Keratinocyte (primary cell): ENCODE measurements at regions not wholly inside any gene's neighbourhood (a gene's known extent, or its start where the extent isn't known, plus 50 kb on each side); places are given as distances from the start of the nearest gene placed in this dataset.

Experiments
- DNase-seq: peaks from one replicate; pipeline ENCODE4 v3.0.0-alpha.2; 2011; ENCODE audit warnings: low read depth, missing footprints, low spot score
- FAIRE-seq: peaks from 2 replicates; lab custom pipeline; 2011; peaks lifted over from hg19 to GRCh38; lab: Jason Lieb, UNC
- H2AFZ ChIP-seq: 2 replicates; pipeline ENCODE4 v1.6.0; 2012; ENCODE audit warnings: low read length, control low read depth, inconsistent platforms; ENCODE audit not compliant: control insufficient read depth
- H3K27ac ChIP-seq: 2 replicates; pipeline ENCODE4 v1.5.1; 2011; ENCODE audit warnings: low read length; ENCODE audit not compliant: control insufficient read depth, insufficient read depth
- H3K27me3 ChIP-seq: 3 replicates; pipeline ENCODE4 v1.6.0; 2011; ENCODE audit warnings: low read length; ENCODE audit not compliant: control insufficient read depth, insufficient read depth; ENCODE audit errors: extremely low read depth
- H3K36me3 ChIP-seq, 2 experiments: 2 replicates in 1 of 2; 3 replicates in 1 of 2; pipeline ENCODE4 v1.5.1; 2011; ENCODE audit warnings: low read length in 2 of 2, mild to moderate bottlenecking in 1 of 2; ENCODE audit not compliant: control insufficient read depth in 2 of 2, insufficient read depth in 2 of 2; ENCODE audit errors: extremely low read depth in 1 of 2
- H3K4me1 ChIP-seq: 3 replicates; pipeline ENCODE4 v1.5.1; 2011; ENCODE audit warnings: low read length; ENCODE audit not compliant: control insufficient read depth, insufficient read depth; ENCODE audit errors: extremely low read depth
- H3K4me2 ChIP-seq: 3 replicates; pipeline ENCODE4 v1.6.0; 2011; ENCODE audit warnings: low read depth, low read length; ENCODE audit not compliant: control insufficient read depth, insufficient read depth; ENCODE audit errors: extremely low read depth
- H3K4me3 ChIP-seq, 3 experiments: fragments of 200-600 bp in 1 of 3; sonication (generic) in 1 of 3; 2 replicates in 2 of 3; 3 replicates in 1 of 3; pipeline ENCODE4 v1.5.1; 2011 to 2016; ENCODE audit warnings: low read length in 3 of 3, mild to moderate bottlenecking in 3 of 3, control low read depth in 2 of 3, inconsistent platforms in 1 of 3, low read depth in 1 of 3, mixed read lengths in 1 of 3, mixed run types in 1 of 3, moderate library complexity in 1 of 3; ENCODE audit not compliant: control insufficient read depth in 2 of 3, insufficient read depth in 2 of 3; ENCODE audit errors: extremely low read depth in 1 of 3
- H3K79me2 ChIP-seq: 2 replicates; pipeline ENCODE4 v1.6.0; 2012; ENCODE audit warnings: low read length; ENCODE audit not compliant: control insufficient read depth, insufficient read depth
- H3K9ac ChIP-seq: 3 replicates; pipeline ENCODE4 v1.6.0; 2011; ENCODE audit warnings: low read length; ENCODE audit not compliant: control insufficient read depth, insufficient read depth; ENCODE audit errors: extremely low read depth
- H3K9me1 ChIP-seq: 3 replicates; pipeline ENCODE4 v1.6.0; 2011; ENCODE audit warnings: low read length; ENCODE audit not compliant: control insufficient read depth, insufficient read depth; ENCODE audit errors: extremely low read depth
- H3K9me3 ChIP-seq: 2 replicates; pipeline ENCODE4 v1.5.1; 2012; ENCODE audit warnings: low read depth, low read length; ENCODE audit not compliant: control insufficient read depth
- H4K20me1 ChIP-seq: 3 replicates; pipeline ENCODE4 v1.6.0; 2011; ENCODE audit warnings: low read length; ENCODE audit not compliant: control insufficient read depth, insufficient read depth; ENCODE audit errors: extremely low read depth
- CTCF ChIP-seq, 3 experiments: IDR thresholded peaks in 1 of 3; conservative IDR thresholded peaks in 1 of 3; optimal IDR thresholded peaks in 1 of 3; 2 replicates in 2 of 3; 3 replicates in 1 of 3; pipeline versions ENCODE3 to v1.5.1; 2011; ENCODE audit warnings: low read length in 3 of 3, mild to moderate bottlenecking in 3 of 3, moderate library complexity in 2 of 3, control low read depth in 1 of 3, inconsistent platforms in 1 of 3; ENCODE audit not compliant: insufficient read depth in 2 of 3; ENCODE audit errors: extremely low read depth in 1 of 3
- EZH2 ChIP-seq: IDR thresholded peaks from one replicate; pipeline ENCODE4 v1.6.1; 2012; ENCODE audit warnings: inconsistent platforms, mild to moderate bottlenecking, low read length, moderate library complexity
- dilution Hi-C: fragments of 300-500 bp; cut with MboI; formaldehyde crosslinking; loops from one replicate; pipeline ENCODE4 v1.7.0; 2020; ENCODE audit warnings: low sequenced_read_pairs; ENCODE audit not compliant: extremely low pct_ligation_motif_present

DNA sequence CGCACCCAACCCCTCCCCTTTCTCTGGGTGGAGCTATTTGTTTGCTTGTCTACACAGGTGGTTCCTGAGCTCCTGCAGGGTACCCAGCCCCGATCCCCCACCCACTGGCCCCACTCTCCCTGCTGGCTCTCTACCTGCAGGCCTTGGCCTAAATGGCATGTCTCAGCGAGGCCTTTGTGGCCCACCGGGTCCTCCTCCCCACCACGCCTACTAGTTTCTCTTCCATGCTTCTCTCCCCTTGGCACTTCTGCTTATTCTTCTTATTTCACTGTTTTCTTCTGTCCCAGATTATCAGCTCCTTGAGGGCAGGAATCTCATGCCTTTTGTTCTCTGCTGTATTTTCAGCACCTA is 57.4 kb upstream of the ZNF536 start:
- Histone ChIP-seq H3K27me3 (no peaks in the 10 kb centered on the region), H3K4me2 (no peak overlapping the region), H3K36me3 (no peaks in the 10 kb centered on the region), H2AFZ (no peak overlapping the region), H3K9me3 (peaks cover 5% of the 10 kb centered on the region), H3K79me2 (no peaks in the 10 kb centered on the region), H3K27ac (no peak overlapping the region), H3K9me1 (no peaks in the 10 kb centered on the region), H3K4me3 (no peak overlapping the region), H3K9ac (no peak overlapping the region), H4K20me1 (no peaks in the 10 kb centered on the region), H3K4me1 (no peaks in the 10 kb centered on the region)
- TF ChIP-seq EZH2 = no peak
- no peak for TF ChIP-seq CTCF (optimal IDR thresholded peaks at IDR 0.05 in 1 of 3, IDR thresholded peaks at IDR 0.05 in 1 of 3, conservative IDR thresholded peaks at IDR 0.05 in 1 of 3; ENCODE audit: extremely low read depth in 1 of 3, insufficient read depth in 2 of 3, low read length in 3 of 3)
- DNase-seq (no peak), FAIRE-seq (no peak)
- dilution Hi-C loops = no loop called here

DNA sequence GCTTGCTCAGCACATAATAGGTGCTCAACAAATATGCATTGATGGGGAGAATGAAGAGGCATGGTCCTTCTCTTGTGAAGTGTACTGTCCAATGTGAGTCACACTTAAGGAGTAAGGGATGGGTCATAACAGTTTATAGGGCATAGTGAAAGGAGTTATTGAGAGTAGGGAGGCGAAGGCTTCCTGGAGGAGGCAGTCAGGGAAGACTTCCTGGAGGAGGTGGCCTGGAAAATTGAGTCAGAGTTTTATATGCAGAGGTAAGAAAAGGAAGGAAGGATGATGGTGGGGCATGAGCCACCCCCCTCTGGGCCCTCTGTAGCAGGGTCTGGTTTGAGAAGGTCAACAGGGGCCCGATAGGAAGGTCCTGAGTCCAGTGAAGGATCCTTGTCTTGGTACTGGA is 57.0 kb upstream of the ZNF536 start:
- TF ChIP-seq CTCF (optimal IDR thresholded peaks at IDR 0.05 in 1 of 3, IDR thresholded peaks at IDR 0.05 in 1 of 3, conservative IDR thresholded peaks at IDR 0.05 in 1 of 3; ENCODE audit: extremely low read depth in 1 of 3, insufficient read depth in 2 of 3, low read length in 3 of 3) (no peak), EZH2 (no peak)
- Histone ChIP-seq H3K4me3 (no peak overlapping the region), H3K4me1 (no peaks in the 10 kb centered on the region), H3K27ac (no peak overlapping the region), H3K36me3 (no peaks in the 10 kb centered on the region), H3K9me3 (peaks cover 5% of the 10 kb centered on the region), H3K27me3 (no peaks in the 10 kb centered on the region), H3K79me2 (no peaks in the 10 kb centered on the region), H3K4me2 (no peak overlapping the region), H3K9me1 (no peaks in the 10 kb centered on the region), H2AFZ (no peak overlapping the region), H4K20me1 (no peaks in the 10 kb centered on the region), H3K9ac (no peak overlapping the region)
- dilution Hi-C loops = no loop called here
- FAIRE-seq = no peak
- DNase-seq = no peak
